ENCODE measurements at regions not wholly inside any gene's neighbourhood (a gene's known extent, or its start where the extent isn't known, plus 50 kb on each side); places are given as distances from the start of the nearest gene placed in this dataset.

GRCh38 chr12:107529991-107530390 is 155.6 kb upstream of the PWP1 start:
- WGBS, 2 donors, result 89 to 91% methylated on average over 3 of the region's 3 CpGs
- Histone ChIP-seq H3K9me3 (ENCODE audit: control insufficient read depth in 4 of 4, insufficient read depth in 3 of 4, low read length in 3 of 4) (peaks cover 0 to 11% (median under 1%) of the 10 kb centered on the region in 4 donors), H3K9ac (ENCODE audit: insufficient read depth in 1 of 2, low read length in 2 of 2) (no peak overlapping the region), H3K4me3 (no peak overlapping the region), H3K27me3 (ENCODE audit: control insufficient read depth in 3 of 3, insufficient read depth in 3 of 3, low read length in 2 of 3) (no peaks in the 10 kb centered on the region), H3K4me1 (ENCODE audit: control insufficient read depth in 5 of 5, insufficient read depth in 5 of 5, low read length in 5 of 5) (no peaks in the 10 kb centered on the region), H3K27ac (ENCODE audit: low read depth in 1 of 2, low read length in 1 of 2) (no peak overlapping the region), H3K36me3 (ENCODE audit: control insufficient read depth in 4 of 4, insufficient read depth in 4 of 4, low read length in 4 of 4) (no peaks in the 10 kb centered on the region)
- ATAC-seq (ENCODE audit: insufficient read depth, low FRiP score) (no peak), DNase-seq (no peak)
- TF ChIP-seq CTCF (IDR thresholded peaks at IDR 0.05; ENCODE audit: control extremely low read depth, extremely low read depth), result no peak

- WGBS, 2 donors, result 89 to 94% methylated on average over 2 of the region's 2 CpGs
- H3K4me1 ChIP-seq (ENCODE audit: control insufficient read depth in 5 of 5, insufficient read depth in 5 of 5, low read length in 5 of 5), result no peaks in the 10 kb centered on the region
- no peak for ATAC-seq (ENCODE audit: insufficient read depth, low FRiP score)
- no peak overlapping the region for H3K4me3 ChIP-seq
- DNase-seq, result no peak
- H3K27ac ChIP-seq (ENCODE audit: low read depth in 1 of 2, low read length in 1 of 2), result no peak overlapping the region
- peaks cover 0 to 11% (median under 1%) of the 10 kb centered on the region in 4 donors for H3K9me3 ChIP-seq (ENCODE audit: control insufficient read depth in 4 of 4, insufficient read depth in 3 of 4, low read length in 3 of 4)
- H3K36me3 ChIP-seq (ENCODE audit: control insufficient read depth in 4 of 4, insufficient read depth in 4 of 4, low read length in 4 of 4), result no peaks in the 10 kb centered on the region
- TF ChIP-seq CTCF (IDR thresholded peaks at IDR 0.05; ENCODE audit: control extremely low read depth, extremely low read depth), result no peak
- H3K27me3 ChIP-seq (ENCODE audit: control insufficient read depth in 3 of 3, insufficient read depth in 3 of 3, low read length in 2 of 3), result no peaks in the 10 kb centered on the region
- no peak overlapping the region for H3K9ac ChIP-seq (ENCODE audit: insufficient read depth in 1 of 2, low read length in 2 of 2)
These were observed 154.9 kb upstream of the PWP1 start for GRCh38 chr12:107530701-107531100.

- Histone ChIP-seq H3K36me3 (ENCODE audit: control insufficient read depth in 4 of 4, insufficient read depth in 4 of 4, low read length in 4 of 4) (no peaks in the 10 kb centered on the region), H3K4me3 (no peak overlapping the region), H3K9me3 (ENCODE audit: control insufficient read depth in 4 of 4, insufficient read depth in 3 of 4, low read length in 3 of 4) (peaks cover 0 to 11% (median under 1%) of the 10 kb centered on the region in 4 donors), H3K4me1 (ENCODE audit: control insufficient read depth in 5 of 5, insufficient read depth in 5 of 5, low read length in 5 of 5) (peaks cover 0 to 3% (median 0%) of the 10 kb centered on the region in 5 donors), H3K27me3 (ENCODE audit: control insufficient read depth in 3 of 3, insufficient read depth in 3 of 3, low read length in 2 of 3) (no peaks in the 10 kb centered on the region), H3K9ac (ENCODE audit: insufficient read depth in 1 of 2, low read length in 2 of 2) (no peak overlapping the region), H3K27ac (ENCODE audit: low read depth in 1 of 2, low read length in 1 of 2) (no peak overlapping the region)
- TF ChIP-seq CTCF (IDR thresholded peaks at IDR 0.05; ENCODE audit: control extremely low read depth, extremely low read depth), result no peak
- ATAC-seq (ENCODE audit: insufficient read depth, low FRiP score) (no peak), DNase-seq (no peak)
These were observed 152.4 kb upstream of the PWP1 start for GRCh38 chr12:107533218-107533617.

- Histone ChIP-seq H3K27me3 (ENCODE audit: control insufficient read depth in 3 of 3, insufficient read depth in 3 of 3, low read length in 2 of 3) (no peaks in the 10 kb centered on the region), H3K9me3 (ENCODE audit: control insufficient read depth in 4 of 4, insufficient read depth in 3 of 4, low read length in 3 of 4) (peaks cover 0 to 7% (median 0%) of the 10 kb centered on the region in 4 donors), H3K36me3 (ENCODE audit: control insufficient read depth in 4 of 4, insufficient read depth in 4 of 4, low read length in 4 of 4) (no peaks in the 10 kb centered on the region), H3K4me1 (ENCODE audit: control insufficient read depth in 5 of 5, insufficient read depth in 5 of 5, low read length in 5 of 5) (peaks cover 0 to 3% (median 0%) of the 10 kb centered on the region in 5 donors), H3K4me3 (no peak overlapping the region), H3K27ac (ENCODE audit: low read depth in 1 of 2, low read length in 1 of 2) (no peak overlapping the region), H3K9ac (ENCODE audit: insufficient read depth in 1 of 2, low read length in 2 of 2) (no peak overlapping the region)
- DNase-seq (peak in 2 of 3 donors; percentile 20 to 59), ATAC-seq (ENCODE audit: insufficient read depth, low FRiP score) (no peak)
- no peak for TF ChIP-seq CTCF (IDR thresholded peaks at IDR 0.05; ENCODE audit: control extremely low read depth, extremely low read depth)
- 49 to 56% methylated on average over 2 of the region's 2 CpGs for whole genome bisulfite sequencing, 2 donors
These were observed 149.0 kb upstream of the PWP1 start for GRCh38 chr12:107536613-107537012.

Measured in lung (tissue), 11 donors.